Endothelial cell of umbilical vein (primary cell): ENCODE measurements at regions not wholly inside any gene's neighbourhood (a gene's known extent, or its start where the extent isn't known, plus 50 kb on each side); places are given as distances from the start of the nearest gene placed in this dataset.

ENCODE experiments used
- BruUV-seq: library from RNA; stranded (reverse); fragments of 400-500 nt; replicated peaks from 2 replicates; lab custom pipeline; 2021; lab: Mats Ljungman, UMichigan
- CTCF ChIA-PET: fragments of 300-600, 350-600 bp; sonication (Branson Sonifier 250); formaldehyde crosslinking; loops from one replicate; lab custom pipeline; 2021; ENCODE audit warnings: antibody characterized with exemption, inconsistent platforms; lab: Charles Lee
- POLR2A ChIA-PET: fragments of 300-600, 350-600 bp; sonication (Branson Sonifier 250); formaldehyde crosslinking; loops from one replicate; lab custom pipeline; 2021; ENCODE audit warnings: antibody characterized with exemption, inconsistent platforms; lab: Charles Lee
- DNase-seq: peaks from one replicate; pipeline ENCODE4 v3.0.0-alpha.2; 2011; ENCODE audit warnings: low read depth, low spot score
- FAIRE-seq: peaks from 2 replicates; lab custom pipeline; 2011; peaks lifted over from hg19 to GRCh38; lab: Jason Lieb, UNC
- H2AFZ ChIP-seq: 2 replicates; pipeline ENCODE4 v1.6.0; 2012; ENCODE audit warnings: low read depth, low read length, control low read depth, inconsistent platforms
- H3K27ac ChIP-seq: 2 replicates; pipeline ENCODE4 v1.5.1; 2011; ENCODE audit warnings: low read depth, mild to moderate bottlenecking, control low read depth, low read length, moderate library complexity; ENCODE audit not compliant: insufficient read depth
- H3K27me3 ChIP-seq, 2 experiments: 2 replicates each; pipeline versions ENCODE4 v1.6.0 to v1.6.1; 2011; ENCODE audit warnings: low read length in 2 of 2, mixed read lengths in 1 of 2; ENCODE audit not compliant: control insufficient read depth in 2 of 2, insufficient read depth in 2 of 2
- H3K36me3 ChIP-seq, 2 experiments: 2 replicates in 1 of 2; 3 replicates in 1 of 2; pipeline ENCODE4 v1.5.1; 2011; ENCODE audit warnings: low read length in 2 of 2, mild to moderate bottlenecking in 1 of 2, moderate library complexity in 1 of 2; ENCODE audit not compliant: control insufficient read depth in 2 of 2, insufficient read depth in 2 of 2; ENCODE audit errors: extremely low read depth in 1 of 2
- H3K4me1 ChIP-seq: 3 replicates; pipeline ENCODE4 v1.5.1; 2011; ENCODE audit warnings: mild to moderate bottlenecking, low read length; ENCODE audit not compliant: control insufficient read depth, insufficient read depth; ENCODE audit errors: extremely low read depth
- H3K4me2 ChIP-seq: 2 replicates; pipeline ENCODE4 v1.6.1; 2011; ENCODE audit warnings: low read length, control low read depth, mixed read lengths; ENCODE audit not compliant: insufficient read depth
- H3K4me3 ChIP-seq, 3 experiments: fragments of 200-600 bp in 1 of 3; sonication (generic), shearing (Covaris generic) in 1 of 3; replicated peaks in 1 of 3; 2 replicates each; pipeline ENCODE4 v1.5.1; 2011 to 2016; ENCODE audit warnings: control low read depth in 3 of 3, low read length in 3 of 3, mild to moderate bottlenecking in 2 of 3, inconsistent platforms in 1 of 3, low read depth in 1 of 3, moderate library complexity in 1 of 3; ENCODE audit not compliant: insufficient read depth in 1 of 3
- H3K79me2 ChIP-seq: 2 replicates; pipeline ENCODE4 v1.6.0; 2012; ENCODE audit warnings: low read length, inconsistent platforms; ENCODE audit not compliant: control insufficient read depth, insufficient read depth
- H3K9ac ChIP-seq: replicated peaks from 2 replicates; pipeline ENCODE3; 2011; ENCODE audit warnings: low read length, control low read depth; ENCODE audit not compliant: insufficient read depth; ENCODE audit errors: extremely low read depth
- H3K9me1 ChIP-seq: replicated peaks from 3 replicates; pipeline ENCODE4 v1.6.0; 2011; ENCODE audit warnings: mild to moderate bottlenecking, low read length; ENCODE audit not compliant: control insufficient read depth, insufficient read depth; ENCODE audit errors: extremely low read depth
- H3K9me3 ChIP-seq: replicated peaks from 2 replicates; pipeline ENCODE4 v1.5.1; 2012; ENCODE audit warnings: low read length, inconsistent platforms; ENCODE audit not compliant: control insufficient read depth, insufficient read depth
- H4K20me1 ChIP-seq: replicated peaks from 2 replicates; pipeline ENCODE3; 2011; ENCODE audit warnings: mild to moderate bottlenecking, low read length; ENCODE audit not compliant: control insufficient read depth, insufficient read depth; ENCODE audit errors: extremely low read depth
- EZH2 ChIP-seq: IDR thresholded peaks from 2 replicates; pipeline ENCODE4 v1.6.1; 2012; ENCODE audit warnings: borderline replicate concordance, low read depth, mild to moderate bottlenecking, moderate library complexity, low read length, inconsistent platforms; ENCODE audit not compliant: severe bottlenecking
- FOS ChIP-seq: IDR thresholded peaks from 2 replicates; pipeline ENCODE4 v1.6.1; 2011; ENCODE audit warnings: mild to moderate bottlenecking, low read length, moderate library complexity, borderline replicate concordance; ENCODE audit not compliant: insufficient read depth
- GATA2 ChIP-seq: IDR thresholded peaks from 2 replicates; pipeline ENCODE4 v1.7.0; 2011; ENCODE audit warnings: low read depth, mild to moderate bottlenecking, moderate library complexity, mixed read lengths, low read length; ENCODE audit not compliant: insufficient read length, insufficient read depth
- JUN ChIP-seq: IDR thresholded peaks from 2 replicates; pipeline ENCODE4 v1.6.1; 2011; ENCODE audit warnings: borderline replicate concordance, low read depth; ENCODE audit not compliant: insufficient read length, insufficient read depth
- MYC ChIP-seq: IDR thresholded peaks from one replicate; pipeline ENCODE4 v1.6.1; 2011; ENCODE audit warnings: mild to moderate bottlenecking, low read depth, low read length
- POLR2A ChIP-seq: IDR thresholded peaks from 2 replicates; pipeline ENCODE4 v1.6.1; 2012; ENCODE audit warnings: low read depth, mild to moderate bottlenecking, control low read depth, low read length
- POLR2AphosphoS5 ChIP-seq: IDR thresholded peaks from 2 replicates; pipeline ENCODE4 v1.6.1; 2012; ENCODE audit warnings: low read depth, mild to moderate bottlenecking, control low read depth, low read length, moderate library complexity; ENCODE audit not compliant: insufficient read depth
- dilution Hi-C: fragments of 300-500 bp; cut with MboI; formaldehyde crosslinking; loops from one replicate; pipeline ENCODE4 v1.15.0; 2019; ENCODE audit warnings: low sequenced_read_pairs; ENCODE audit not compliant: extremely low pct_ligation_motif_present
- intact Hi-C: fragments of 100-400 bp; cut with micrococcal nuclease; formaldehyde crosslinking; loops from one replicate; pipeline ENCODE4 v1.10.0; 2022
- TF ChIP-seq, protein P1 (sequence below): IDR thresholded peaks from 2 replicates; pipeline ENCODE4 v1.6.1; 2011; ENCODE audit not compliant: insufficient read depth, insufficient read length
- TF ChIP-seq, protein P2 (sequence below), 2 donors: IDR thresholded peaks; 1 replicate in 1 of 2; 2 replicates in 1 of 2; pipeline ENCODE4 v1.5.1; 2011; ENCODE audit warnings: low read length in 2 of 2, mild to moderate bottlenecking in 2 of 2, moderate library complexity in 2 of 2, control low read depth in 1 of 2, inconsistent platforms in 1 of 2, low read depth in 1 of 2; ENCODE audit not compliant: insufficient read depth in 1 of 2; ENCODE audit errors: extremely low read depth in 1 of 2

DNA sequence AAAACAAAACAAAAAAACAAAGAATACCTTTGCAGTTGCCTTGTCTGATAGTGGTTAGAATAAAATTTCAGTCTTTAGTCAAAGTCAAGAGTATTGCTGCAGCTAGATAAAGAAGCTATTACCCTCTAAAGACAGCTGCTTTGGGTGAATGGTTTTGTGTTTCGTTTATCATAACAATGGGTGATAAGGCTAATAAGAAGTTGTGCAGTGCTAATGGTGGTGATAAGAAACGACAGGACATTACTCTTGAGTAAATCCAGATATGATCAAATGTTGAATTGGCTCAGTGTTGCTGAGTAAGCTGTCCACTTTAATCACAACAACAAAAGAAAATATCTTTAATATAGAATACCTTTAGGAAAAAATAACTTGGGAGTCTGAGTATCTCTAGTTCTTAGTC lies 1825.3 kb downstream of the SLITRK5 start:
- no peaks in the 10 kb centered on the region for H4K20me1 ChIP-seq
- no peaks in the 10 kb centered on the region for H3K79me2 ChIP-seq
- dilution Hi-C loops, result no loop called here
- TF ChIP-seq, protein P1, sequence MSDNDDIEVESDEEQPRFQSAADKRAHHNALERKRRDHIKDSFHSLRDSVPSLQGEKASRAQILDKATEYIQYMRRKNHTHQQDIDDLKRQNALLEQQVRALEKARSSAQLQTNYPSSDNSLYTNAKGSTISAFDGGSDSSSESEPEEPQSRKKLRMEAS, result no peak
- TF ChIP-seq POLR2A, result no peak
- TF ChIP-seq JUN, result no peak
- no peak for TF ChIP-seq FOS
- no peak for TF ChIP-seq EZH2
- TF ChIP-seq, protein P2, sequence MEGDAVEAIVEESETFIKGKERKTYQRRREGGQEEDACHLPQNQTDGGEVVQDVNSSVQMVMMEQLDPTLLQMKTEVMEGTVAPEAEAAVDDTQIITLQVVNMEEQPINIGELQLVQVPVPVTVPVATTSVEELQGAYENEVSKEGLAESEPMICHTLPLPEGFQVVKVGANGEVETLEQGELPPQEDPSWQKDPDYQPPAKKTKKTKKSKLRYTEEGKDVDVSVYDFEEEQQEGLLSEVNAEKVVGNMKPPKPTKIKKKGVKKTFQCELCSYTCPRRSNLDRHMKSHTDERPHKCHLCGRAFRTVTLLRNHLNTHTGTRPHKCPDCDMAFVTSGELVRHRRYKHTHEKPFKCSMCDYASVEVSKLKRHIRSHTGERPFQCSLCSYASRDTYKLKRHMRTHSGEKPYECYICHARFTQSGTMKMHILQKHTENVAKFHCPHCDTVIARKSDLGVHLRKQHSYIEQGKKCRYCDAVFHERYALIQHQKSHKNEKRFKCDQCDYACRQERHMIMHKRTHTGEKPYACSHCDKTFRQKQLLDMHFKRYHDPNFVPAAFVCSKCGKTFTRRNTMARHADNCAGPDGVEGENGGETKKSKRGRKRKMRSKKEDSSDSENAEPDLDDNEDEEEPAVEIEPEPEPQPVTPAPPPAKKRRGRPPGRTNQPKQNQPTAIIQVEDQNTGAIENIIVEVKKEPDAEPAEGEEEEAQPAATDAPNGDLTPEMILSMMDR (IDR thresholded peaks at IDR 0.05; ENCODE audit: extremely low read depth in 1 of 2, insufficient read depth in 1 of 2, low read depth in 1 of 2, low read length in 2 of 2), result no peak
- no peak for TF ChIP-seq GATA2
- no peak for TF ChIP-seq POLR2AphosphoS5
- TF ChIP-seq MYC, result no peak
- no peak overlapping the region for H3K27ac ChIP-seq
- no peaks in the 10 kb centered on the region for H3K36me3 ChIP-seq
- POLR2A ChIA-PET, result no interaction called here
- no peak overlapping the region for H3K9ac ChIP-seq
- no peak for FAIRE-seq
- no peak overlapping the region for H3K4me2 ChIP-seq
- intact Hi-C loops, result no loop called here
- no peaks in the 10 kb centered on the region for H3K27me3 ChIP-seq
- H3K9me1 ChIP-seq, result no peaks in the 10 kb centered on the region
- H3K9me3 ChIP-seq, result no peaks in the 10 kb centered on the region
- BruUV-seq, result no TSS peak
- CTCF ChIA-PET, result interaction anchor here (1.1 kb wide), 1 partner anchor 9 kb away, joined by 3 read pairs; no protein-coding TSS in a partner anchor
- DNase-seq, result no peak
- no peak overlapping the region for H3K4me3 ChIP-seq
- H3K4me1 ChIP-seq, result no peaks in the 10 kb centered on the region
- no peak overlapping the region for H2AFZ ChIP-seq
